HepG2 (cell line): ENCODE measurements at regions not wholly inside any gene's neighbourhood (a gene's known extent, or its start where the extent isn't known, plus 50 kb on each side); places are given as distances from the start of the nearest gene placed in this dataset.

Source experiments
- ATAC-seq: fragments of 200-7000 bp; cut with Tn5 transposase; 3 replicates; pipeline ENCODE4 v1.9.1; 2020; ENCODE audit warnings: mild to moderate bottlenecking, moderate library complexity
- BruUV-seq: library from RNA; stranded (reverse); fragments of 400-500 nt; replicated peaks from 2 replicates; lab custom pipeline; 2021; lab: Mats Ljungman, UMichigan
- CTCF ChIA-PET: fragments of 300-600 bp; formaldehyde crosslinking; extraction: SDS; loops from one replicate; lab custom pipeline; 2021; ENCODE audit warnings: low total read pairs, inconsistent platforms, low intra/inter-chr PET ratio; lab: Yijun Ruan, JAX
- POLR2A ChIA-PET: fragments of 350-600 bp; sonication (Branson Sonifier 250); formaldehyde crosslinking; loops from one replicate; lab custom pipeline; 2020; ENCODE audit warnings: antibody characterized with exemption, inconsistent platforms; lab: Yijun Ruan, JAX
- DNase-seq: peaks from one replicate; pipeline ENCODE4 v3.0.0-alpha.2; 2015; ENCODE audit warnings: low spot score
- FAIRE-seq: peaks from 3 replicates; lab custom pipeline; 2011; peaks lifted over from hg19 to GRCh38; lab: Jason Lieb, UNC
- H2AFZ ChIP-seq: one replicate; pipeline ENCODE4 v1.6.1; 2011; ENCODE audit warnings: low read length, inconsistent platforms
- H3K27ac ChIP-seq: fragments of 300-600 bp; 3 replicates; pipeline ENCODE4 v1.8.0; 2011; ENCODE audit warnings: mixed run types, mild to moderate bottlenecking, mixed read lengths, low read length, inconsistent platforms; ENCODE audit not compliant: insufficient read depth; ENCODE audit errors: extremely low read length
- H3K27me3 ChIP-seq, 2 experiments: fragments of 200-600 bp in 1 of 2; 2 replicates in 1 of 2; 3 replicates in 1 of 2; pipeline versions ENCODE4 v1.6.0 to v1.8.0; 2011; ENCODE audit warnings: low read length in 2 of 2, mild to moderate bottlenecking in 2 of 2, moderate library complexity in 2 of 2, inconsistent platforms in 1 of 2; ENCODE audit not compliant: insufficient read depth in 2 of 2, control insufficient read depth in 1 of 2
- H3K36me3 ChIP-seq, 2 experiments: fragments of 200-600 bp in 1 of 2; replicated peaks in 1 of 2; 2 replicates in 1 of 2; 3 replicates in 1 of 2; pipeline versions ENCODE4 v1.5.1 to v1.8.0; 2011; ENCODE audit warnings: low read length in 2 of 2, inconsistent platforms in 1 of 2; ENCODE audit not compliant: insufficient read depth in 2 of 2, control insufficient read depth in 1 of 2
- H3K4me1 ChIP-seq: 2 replicates; pipeline ENCODE4 v1.5.1; 2012; ENCODE audit warnings: low read length, inconsistent platforms; ENCODE audit not compliant: insufficient read depth
- H3K4me2 ChIP-seq: 2 replicates; pipeline ENCODE4 v1.6.0; 2011; ENCODE audit warnings: low read depth, low read length, inconsistent platforms
- H3K4me3 ChIP-seq, 3 experiments: fragments of 200-600 bp in 1 of 3; sonication (generic), shearing (Covaris generic) in 1 of 3; replicated peaks in 1 of 3; 2 replicates each; pipeline ENCODE4 v1.5.1; 2011 to 2016; ENCODE audit warnings: low read length in 3 of 3, inconsistent platforms in 2 of 3, low read depth in 2 of 3, mild to moderate bottlenecking in 2 of 3, control low read depth in 1 of 3, mixed read lengths in 1 of 3; ENCODE audit not compliant: insufficient read depth in 1 of 3
- H3K79me2 ChIP-seq: one replicate; pipeline ENCODE4 v1.6.1; 2011; ENCODE audit warnings: low read length, inconsistent platforms; ENCODE audit not compliant: insufficient read depth
- H3K9ac ChIP-seq: 2 replicates; pipeline ENCODE4 v1.6.0; 2011; ENCODE audit warnings: mild to moderate bottlenecking, low read depth, low read length, inconsistent platforms; ENCODE audit not compliant: insufficient read depth
- H3K9me3 ChIP-seq: 2 replicates; pipeline ENCODE4 v1.5.1; 2012; ENCODE audit warnings: mild to moderate bottlenecking, low read length
- H4K20me1 ChIP-seq: 2 replicates; pipeline ENCODE4 v1.6.0; 2011; ENCODE audit warnings: inconsistent platforms, mild to moderate bottlenecking, low read length, moderate library complexity; ENCODE audit not compliant: insufficient read depth
- CC2D1A ChIP-seq: sonication (generic); formaldehyde crosslinking; IDR thresholded peaks from 2 replicates; pipeline ENCODE4 v1.8.1; 2023; ENCODE audit warnings: mild to moderate bottlenecking, missing genetic modification reagents
- CEBPG ChIP-seq: IDR thresholded peaks from 2 replicates; pipeline ENCODE4 v1.6.1; 2016
- PHF20 ChIP-seq: sonication (generic); formaldehyde crosslinking; IDR thresholded peaks from 2 replicates; pipeline ENCODE4 v1.5.0; 2020; ENCODE audit warnings: mild to moderate bottlenecking, missing genetic modification reagents
- RFXANK ChIP-seq: IDR thresholded peaks from 2 replicates; pipeline ENCODE4 v1.6.1; 2016
- SCMH1 ChIP-seq: sonication (generic); formaldehyde crosslinking; IDR thresholded peaks from 2 replicates; pipeline ENCODE4 v1.9.0; 2021; ENCODE audit warnings: missing genetic modification reagents, mild to moderate bottlenecking, borderline replicate concordance
- TBP ChIP-seq: sonication (generic); formaldehyde crosslinking; IDR thresholded peaks from 2 replicates; pipeline ENCODE4 v1.5.0; 2020; ENCODE audit warnings: missing genetic modification reagents
- TOE1 ChIP-seq: sonication (generic); formaldehyde crosslinking; IDR thresholded peaks from 2 replicates; pipeline ENCODE4 v1.4.0; 2020; ENCODE audit warnings: mild to moderate bottlenecking, missing genetic modification reagents
- ZBTB21 ChIP-seq: sonication (generic); formaldehyde crosslinking; IDR thresholded peaks from 2 replicates; pipeline ENCODE4 v1.4.0; 2020; ENCODE audit warnings: missing genetic modification reagents
- ZMYM4 ChIP-seq: sonication (generic); formaldehyde crosslinking; IDR thresholded peaks from 2 replicates; pipeline ENCODE4 v1.8.1; 2023; ENCODE audit warnings: mild to moderate bottlenecking, missing genetic modification reagents
- ZNF383 ChIP-seq: sonication (generic); formaldehyde crosslinking; IDR thresholded peaks from 2 replicates; pipeline ENCODE4 v1.4.0; 2020; ENCODE audit warnings: missing genetic modification reagents, mild to moderate bottlenecking, borderline replicate concordance
- ZNF660 ChIP-seq: sonication (generic); formaldehyde crosslinking; IDR thresholded peaks from 2 replicates; pipeline ENCODE4 v1.5.1; 2020; ENCODE audit warnings: mild to moderate bottlenecking, low read depth, missing genetic modification reagents, borderline replicate concordance
- ZNF83 ChIP-seq: sonication (generic); formaldehyde crosslinking; IDR thresholded peaks from 2 replicates; pipeline ENCODE4 v1.4.0; 2020; ENCODE audit warnings: missing genetic modification reagents, mild to moderate bottlenecking, borderline replicate concordance
- WGBS: methylation state at CpG from one replicate; pipeline ENCODE4 v1.1.6; 2017; ENCODE audit warnings: low lambda C conversion rate; 5-methylcytosine and 5-hydroxymethylcytosine counted together
- in situ Hi-C: cut with HindIII; loops from 2 replicates; pipeline ENCODE4 v1.10.0; 2017; ENCODE audit warnings: low pct_unique_long_range_greater_than_20kb; ENCODE audit not compliant: extremely low pct_ligation_motif_present
- intact Hi-C: fragments of 100-400 bp; cut with micrococcal nuclease; formaldehyde crosslinking; loops from one replicate; pipeline ENCODE4 v1.10.0; 2022; ENCODE audit not compliant: unreplicated experiment
- TF ChIP-seq, protein P1 (sequence below): sonication (generic); formaldehyde crosslinking; IDR thresholded peaks from 2 replicates; pipeline ENCODE4 v1.4.0; 2020; ENCODE audit warnings: missing genetic modification reagents, mild to moderate bottlenecking, borderline replicate concordance
- TF ChIP-seq, protein P2 (sequence below): sonication (generic); formaldehyde crosslinking; IDR thresholded peaks from 2 replicates; pipeline ENCODE4 v1.4.0; 2020; ENCODE audit warnings: missing genetic modification reagents
- TF ChIP-seq, protein P3 (sequence below): sonication (generic); formaldehyde crosslinking; IDR thresholded peaks from 2 replicates; pipeline ENCODE4 v1.5.0; 2020; ENCODE audit warnings: mild to moderate bottlenecking, missing genetic modification reagents
- TF ChIP-seq, protein P4 (sequence below): sonication (generic); formaldehyde crosslinking; IDR thresholded peaks from 2 replicates; pipeline ENCODE4 v1.4.0; 2020; ENCODE audit warnings: mild to moderate bottlenecking, low read depth, missing genetic modification reagents
- TF ChIP-seq, protein P5 (sequence below): sonication (generic); formaldehyde crosslinking; conservative IDR thresholded peaks from 2 replicates; pipeline ENCODE4 v1.4.0; 2020; ENCODE audit warnings: missing genetic modification reagents

GRCh38 chr18:40313030-40313642, 1641.9 kb upstream of the PIK3C3 start:
- no peak overlapping the region for H2AFZ ChIP-seq
- H3K4me1 ChIP-seq = no peaks in the 10 kb centered on the region
- H3K27ac ChIP-seq = no peak overlapping the region
- ATAC-seq (no peak), FAIRE-seq (no peak), DNase-seq (no peak)
- ChIA-PET CTCF (no interaction called here), POLR2A (no interaction called here)
- in situ Hi-C loops (no loop called here), intact Hi-C loops (no loop called here)
- H3K27me3 ChIP-seq = no peaks in the 10 kb centered on the region
- H4K20me1 ChIP-seq = no peaks in the 10 kb centered on the region
- WGBS = 6% methylated on average over 11 of the region's 11 CpGs
- H3K79me2 ChIP-seq = no peaks in the 10 kb centered on the region
- no peak overlapping the region for H3K4me3 ChIP-seq
- no peak overlapping the region for H3K4me2 ChIP-seq
- BruUV-seq = no TSS peak
- H3K9me3 ChIP-seq = no peaks in the 10 kb centered on the region
- no peak overlapping the region for H3K9ac ChIP-seq
- H3K36me3 ChIP-seq = no peaks in the 10 kb centered on the region
- TF ChIP-seq, protein P1, sequence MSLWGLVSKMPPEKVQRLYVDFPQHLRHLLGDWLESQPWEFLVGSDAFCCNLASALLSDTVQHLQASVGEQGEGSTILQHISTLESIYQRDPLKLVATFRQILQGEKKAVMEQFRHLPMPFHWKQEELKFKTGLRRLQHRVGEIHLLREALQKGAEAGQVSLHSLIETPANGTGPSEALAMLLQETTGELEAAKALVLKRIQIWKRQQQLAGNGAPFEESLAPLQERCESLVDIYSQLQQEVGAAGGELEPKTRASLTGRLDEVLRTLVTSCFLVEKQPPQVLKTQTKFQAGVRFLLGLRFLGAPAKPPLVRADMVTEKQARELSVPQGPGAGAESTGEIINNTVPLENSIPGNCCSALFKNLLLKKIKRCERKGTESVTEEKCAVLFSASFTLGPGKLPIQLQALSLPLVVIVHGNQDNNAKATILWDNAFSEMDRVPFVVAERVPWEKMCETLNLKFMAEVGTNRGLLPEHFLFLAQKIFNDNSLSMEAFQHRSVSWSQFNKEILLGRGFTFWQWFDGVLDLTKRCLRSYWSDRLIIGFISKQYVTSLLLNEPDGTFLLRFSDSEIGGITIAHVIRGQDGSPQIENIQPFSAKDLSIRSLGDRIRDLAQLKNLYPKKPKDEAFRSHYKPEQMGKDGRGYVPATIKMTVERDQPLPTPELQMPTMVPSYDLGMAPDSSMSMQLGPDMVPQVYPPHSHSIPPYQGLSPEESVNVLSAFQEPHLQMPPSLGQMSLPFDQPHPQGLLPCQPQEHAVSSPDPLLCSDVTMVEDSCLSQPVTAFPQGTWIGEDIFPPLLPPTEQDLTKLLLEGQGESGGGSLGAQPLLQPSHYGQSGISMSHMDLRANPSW (CRISPR knock-in tag) = no peak
- TF ChIP-seq ZMYM4 (CRISPR knock-in tag) (no peak), PHF20 (CRISPR knock-in tag) (no peak), ZNF660 (no peak), ZNF83 (CRISPR knock-in tag) (no peak), ZBTB21 (CRISPR knock-in tag) (no peak), CC2D1A (CRISPR knock-in tag) (no peak), TBP (no peak), RFXANK (CRISPR knock-in tag) (no peak), TOE1 (CRISPR knock-in tag) (no peak), ZNF383 (no peak), SCMH1 (CRISPR knock-in tag) (no peak), CEBPG (CRISPR knock-in tag) (no peak)
- TF ChIP-seq, protein P2, sequence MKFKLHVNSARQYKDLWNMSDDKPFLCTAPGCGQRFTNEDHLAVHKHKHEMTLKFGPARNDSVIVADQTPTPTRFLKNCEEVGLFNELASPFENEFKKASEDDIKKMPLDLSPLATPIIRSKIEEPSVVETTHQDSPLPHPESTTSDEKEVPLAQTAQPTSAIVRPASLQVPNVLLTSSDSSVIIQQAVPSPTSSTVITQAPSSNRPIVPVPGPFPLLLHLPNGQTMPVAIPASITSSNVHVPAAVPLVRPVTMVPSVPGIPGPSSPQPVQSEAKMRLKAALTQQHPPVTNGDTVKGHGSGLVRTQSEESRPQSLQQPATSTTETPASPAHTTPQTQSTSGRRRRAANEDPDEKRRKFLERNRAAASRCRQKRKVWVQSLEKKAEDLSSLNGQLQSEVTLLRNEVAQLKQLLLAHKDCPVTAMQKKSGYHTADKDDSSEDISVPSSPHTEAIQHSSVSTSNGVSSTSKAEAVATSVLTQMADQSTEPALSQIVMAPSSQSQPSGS (CRISPR knock-in tag) = no peak
- TF ChIP-seq, protein P3, sequence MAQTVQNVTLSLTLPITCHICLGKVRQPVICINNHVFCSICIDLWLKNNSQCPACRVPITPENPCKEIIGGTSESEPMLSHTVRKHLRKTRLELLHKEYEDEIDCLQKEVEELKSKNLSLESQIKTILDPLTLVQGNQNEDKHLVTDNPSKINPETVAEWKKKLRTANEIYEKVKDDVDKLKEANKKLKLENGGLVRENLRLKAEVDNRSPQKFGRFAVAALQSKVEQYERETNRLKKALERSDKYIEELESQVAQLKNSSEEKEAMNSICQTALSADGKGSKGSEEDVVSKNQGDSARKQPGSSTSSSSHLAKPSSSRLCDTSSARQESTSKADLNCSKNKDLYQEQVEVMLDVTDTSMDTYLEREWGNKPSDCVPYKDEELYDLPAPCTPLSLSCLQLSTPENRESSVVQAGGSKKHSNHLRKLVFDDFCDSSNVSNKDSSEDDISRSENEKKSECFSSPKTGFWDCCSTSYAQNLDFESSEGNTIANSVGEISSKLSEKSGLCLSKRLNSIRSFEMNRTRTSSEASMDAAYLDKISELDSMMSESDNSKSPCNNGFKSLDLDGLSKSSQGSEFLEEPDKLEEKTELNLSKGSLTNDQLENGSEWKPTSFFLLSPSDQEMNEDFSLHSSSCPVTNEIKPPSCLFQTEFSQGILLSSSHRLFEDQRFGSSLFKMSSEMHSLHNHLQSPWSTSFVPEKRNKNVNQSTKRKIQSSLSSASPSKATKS = no peak
- TF ChIP-seq, protein P4, sequence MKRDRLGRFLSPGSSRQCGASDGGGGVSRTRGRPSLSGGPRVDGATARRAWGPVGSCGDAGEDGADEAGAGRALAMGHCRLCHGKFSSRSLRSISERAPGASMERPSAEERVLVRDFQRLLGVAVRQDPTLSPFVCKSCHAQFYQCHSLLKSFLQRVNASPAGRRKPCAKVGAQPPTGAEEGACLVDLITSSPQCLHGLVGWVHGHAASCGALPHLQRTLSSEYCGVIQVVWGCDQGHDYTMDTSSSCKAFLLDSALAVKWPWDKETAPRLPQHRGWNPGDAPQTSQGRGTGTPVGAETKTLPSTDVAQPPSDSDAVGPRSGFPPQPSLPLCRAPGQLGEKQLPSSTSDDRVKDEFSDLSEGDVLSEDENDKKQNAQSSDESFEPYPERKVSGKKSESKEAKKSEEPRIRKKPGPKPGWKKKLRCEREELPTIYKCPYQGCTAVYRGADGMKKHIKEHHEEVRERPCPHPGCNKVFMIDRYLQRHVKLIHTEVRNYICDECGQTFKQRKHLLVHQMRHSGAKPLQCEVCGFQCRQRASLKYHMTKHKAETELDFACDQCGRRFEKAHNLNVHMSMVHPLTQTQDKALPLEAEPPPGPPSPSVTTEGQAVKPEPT (CRISPR knock-in tag) = no peak
- TF ChIP-seq, protein P5, sequence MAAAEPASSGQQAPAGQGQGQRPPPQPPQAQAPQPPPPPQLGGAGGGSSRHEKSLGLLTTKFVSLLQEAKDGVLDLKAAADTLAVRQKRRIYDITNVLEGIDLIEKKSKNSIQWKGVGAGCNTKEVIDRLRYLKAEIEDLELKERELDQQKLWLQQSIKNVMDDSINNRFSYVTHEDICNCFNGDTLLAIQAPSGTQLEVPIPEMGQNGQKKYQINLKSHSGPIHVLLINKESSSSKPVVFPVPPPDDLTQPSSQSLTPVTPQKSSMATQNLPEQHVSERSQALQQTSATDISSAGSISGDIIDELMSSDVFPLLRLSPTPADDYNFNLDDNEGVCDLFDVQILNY = no peak
